Epithelial cell of esophagus (primary cell): ENCODE measurements at regions not wholly inside any gene's neighbourhood (a gene's known extent, or its start where the extent isn't known, plus 50 kb on each side); places are given as distances from the start of the nearest gene placed in this dataset.

Experiments used
- DNase-seq: peaks from one replicate; pipeline ENCODE4 v3.0.0; 2010; ENCODE audit warnings: low read depth
- H3K4me3 ChIP-seq: 2 replicates; pipeline ENCODE4 v1.5.1; 2011; ENCODE audit warnings: mild to moderate bottlenecking, low read length, control low read depth
- CTCF ChIP-seq: IDR thresholded peaks from 2 replicates; pipeline ENCODE4 v1.5.1; 2011; ENCODE audit warnings: low read depth, mild to moderate bottlenecking, low read length, control low read depth, inconsistent platforms; ENCODE audit not compliant: insufficient read depth; ENCODE audit errors: missing control alignments

- TF ChIP-seq CTCF = no peak
- DNase-seq = peak; percentile 5
- H3K4me3 ChIP-seq = no peak overlapping the region
Measured at GRCh38 chr3:17980863-17981262, 238.4 kb upstream of the TBC1D5 start.

- no peak overlapping the region for H3K4me3 ChIP-seq
- TF ChIP-seq CTCF = no peak
- DNase-seq = no peak
Measured at GRCh38 chr3:17979911-17980310, 237.5 kb upstream of the TBC1D5 start.

- peak; percentile 3 for DNase-seq
Measured at GRCh38 chr3:17979252-17979651, 236.8 kb upstream of the TBC1D5 start.

GRCh38 chr3:17974206-17974841, 231.9 kb upstream of the TBC1D5 start:
- DNase-seq = peak; percentile 13
- H3K4me3 ChIP-seq = no peak overlapping the region
- peak; percentile 36 for TF ChIP-seq CTCF

More at GRCh38 chr3:17979252-17979651, 236.8 kb upstream of the TBC1D5 start:
- TF ChIP-seq CTCF = peak; percentile 10
- no peak overlapping the region for H3K4me3 ChIP-seq

- TF ChIP-seq CTCF = no peak
- no peak overlapping the region for H3K4me3 ChIP-seq
- no peak for DNase-seq
Measured at GRCh38 chr3:17972959-17973906, 230.8 kb upstream of the TBC1D5 start.

GRCh38 chr3:17972476-17972875, 230.0 kb upstream of the TBC1D5 start:
- no peak for DNase-seq
- no peak overlapping the region for H3K4me3 ChIP-seq
- no peak for TF ChIP-seq CTCF
